Pancreas (tissue), 10 donors: ENCODE measurements at regions not wholly inside any gene's neighbourhood (a gene's known extent, or its start where the extent isn't known, plus 50 kb on each side); places are given as distances from the start of the nearest gene placed in this dataset.

Source experiments
- ATAC-seq, 4 donors: fragments of 200-7000 bp; cut with Tn5 transposase; one replicate each; pipeline versions ENCODE4 v1.8.0 to v1.9.1; 2020; ENCODE audit warnings: mild to moderate bottlenecking in 4 of 4, moderate library complexity in 4 of 4
- DNase-seq, 6 donors: peaks; one replicate each; pipeline ENCODE4 v3.0.0-alpha.2; 2020
- FAIRE-seq: peaks from 2 replicates; lab custom pipeline; 2012; peaks lifted over from hg19 to GRCh38; lab: Jason Lieb, UNC
- H3K27ac ChIP-seq, 4 donors: fragments of 200-600 bp; sonication (generic); 1 replicate in 3 of 4; 2 replicates in 1 of 4; pipeline versions ENCODE4 v1.5.0 to v1.8.0; 2020
- H3K27me3 ChIP-seq, 4 donors: fragments of 200-600 bp; one replicate each; pipeline ENCODE4 v1.8.0; 2021
- H3K36me3 ChIP-seq, 3 donors: fragments of 200-600 bp; sonication (generic) in 1 of 3; one replicate each; pipeline versions ENCODE4 v1.5.0 to v1.8.0; 2020 to 2021
- H3K4me1 ChIP-seq, 3 donors: fragments of 200-600 bp; one replicate each; pipeline ENCODE4 v1.8.0; 2021
- H3K4me3 ChIP-seq, 4 donors: fragments of 200-600 bp; sonication (generic) in 2 of 4; one replicate each; pipeline versions ENCODE4 v1.5.0 to v1.8.0; 2020 to 2021
- H3K9me3 ChIP-seq, 4 donors: fragments of 200-600 bp; one replicate each; pipeline ENCODE4 v1.8.0; 2021
- CTCF ChIP-seq, 4 donors: fragments of 200-600 bp; sonication (generic) in 3 of 4; IDR thresholded peaks; one replicate each; pipeline versions ENCODE4 v1.5.0 to v1.8.0; 2021; ENCODE audit warnings: antibody characterized with exemption in 4 of 4
- WGBS, 2 donors: extraction: QIAGEN DNeasy Blood & Tissue Kit; methylation state at CpG; one replicate each; pipeline ENCODE4 v1.1.7; 2013; 5-methylcytosine and 5-hydroxymethylcytosine counted together
- intact Hi-C, 3 donors: fragments of 100-400 bp; cut with DNase I; formaldehyde crosslinking; loops; one replicate each; pipeline versions ENCODE4 v1.11.1 to v1.14.2; 2022
- donor health status: healthy with polysubstance abuse.
- donor health status: DM: no; HTN: no; CAD: no; lungs with moderate emphysema.
- donor health status: DM: no; HTN: no; CAD: no.
- donor health status: control.
- donor health status: control.
- donor health status: Bipolar disorder and iron deficiency.
- donor health status: DM: yes; HTN: yes; CAD: no.
- donor health status: DM: no; HTN: no; CAD: no.
- donor health status: DM: no; HTN: no; CAD: no.
- donor health status: DM: yes; HTN: yes; CAD: no.

DNA sequence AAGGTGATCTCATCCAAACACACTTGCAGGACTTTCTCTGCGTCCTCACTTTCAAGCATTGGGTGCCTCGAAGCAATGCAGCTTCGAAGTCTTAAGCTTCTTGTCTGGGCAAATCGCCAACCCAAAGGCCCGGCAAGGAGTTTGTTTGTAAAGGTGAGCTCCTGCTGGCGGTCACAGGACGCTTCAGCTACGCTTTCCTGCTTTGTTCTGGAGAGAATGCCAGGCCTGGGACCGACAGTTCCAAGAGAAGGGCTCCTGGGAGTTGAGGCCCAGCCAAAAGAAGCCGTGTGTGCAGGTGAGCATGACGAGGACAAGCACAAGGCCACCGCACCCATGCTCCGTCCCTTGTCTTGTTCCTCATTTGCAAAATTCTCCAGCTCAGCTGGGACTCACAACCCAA lies 106.6 kb upstream of the DOCK1 start:
- H3K4me1 ChIP-seq, result no peaks in the 10 kb centered on the region
- H3K27me3 ChIP-seq, result no peaks in the 10 kb centered on the region
- H3K4me3 ChIP-seq, result no peak overlapping the region
- H3K9me3 ChIP-seq, result no peaks in the 10 kb centered on the region
- FAIRE-seq (no peak), DNase-seq (no peak), ATAC-seq (no peak)
- 59 to 64% methylated on average over 13 of the region's 13 CpGs for WGBS, 2 donors
- no peak for TF ChIP-seq CTCF (IDR thresholded peaks at IDR 0.05)
- no peaks in the 10 kb centered on the region for H3K36me3 ChIP-seq
- intact Hi-C loops, result no loop called here
- H3K27ac ChIP-seq, result no peak overlapping the region

DNA sequence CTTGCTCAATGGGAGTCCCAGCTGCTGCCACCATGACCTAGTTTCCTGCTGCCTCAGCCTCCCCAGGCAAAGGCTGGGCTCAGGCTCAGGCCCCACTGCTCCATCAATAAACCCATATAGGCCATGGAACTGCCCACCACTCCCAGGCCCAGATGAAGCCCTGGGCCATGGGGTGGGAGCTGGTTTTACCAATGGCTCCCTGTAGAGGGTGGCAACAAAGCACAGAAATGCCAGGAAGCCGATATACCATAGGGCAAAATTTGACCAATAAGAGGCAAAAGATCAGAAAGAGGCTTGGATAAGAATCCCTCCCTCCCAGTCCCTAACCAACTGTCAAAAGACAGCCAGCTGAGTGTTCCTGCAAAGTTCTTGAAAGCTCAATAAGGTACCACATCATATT lies 101.8 kb upstream of the DOCK1 start:
- Histone ChIP-seq H3K9me3 (no peaks in the 10 kb centered on the region), H3K4me3 (no peak overlapping the region), H3K27me3 (no peaks in the 10 kb centered on the region), H3K27ac (no peak overlapping the region), H3K4me1 (no peaks in the 10 kb centered on the region), H3K36me3 (no peaks in the 10 kb centered on the region)
- ATAC-seq, result peak in 1 of 4 donors; percentile 58
- intact Hi-C loops, result no loop called here
- no peak for FAIRE-seq
- 88 to 100% methylated on average over 1 of the region's 1 CpG for WGBS, 2 donors
- no peak for DNase-seq
- no peak for TF ChIP-seq CTCF (IDR thresholded peaks at IDR 0.05)

DNA sequence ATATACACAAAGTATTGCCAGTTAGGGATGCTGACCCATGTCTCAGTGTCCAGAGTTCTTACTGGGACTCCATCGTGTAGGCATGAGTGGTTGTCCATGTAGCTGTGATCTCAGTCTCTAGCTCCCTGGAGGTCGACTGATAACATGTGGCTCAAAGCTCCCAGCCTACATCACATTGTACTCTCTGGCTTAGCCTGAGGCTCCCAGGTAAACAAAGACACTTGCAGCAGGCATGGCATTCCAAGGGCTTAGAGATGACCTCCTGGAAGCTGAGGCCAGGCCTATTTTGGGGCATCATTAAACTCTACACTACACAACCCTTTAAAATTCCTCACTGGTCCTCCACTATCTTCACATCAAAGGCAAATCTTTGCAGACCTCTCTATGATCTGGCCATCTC lies 100.8 kb upstream of the DOCK1 start:
- no peaks in the 10 kb centered on the region for H3K36me3 ChIP-seq
- no peak overlapping the region for H3K4me3 ChIP-seq
- no peak for DNase-seq
- TF ChIP-seq CTCF (IDR thresholded peaks at IDR 0.05), result no peak
- intact Hi-C loops, result no loop called here
- no peaks in the 10 kb centered on the region for H3K27me3 ChIP-seq
- no peaks in the 10 kb centered on the region for H3K4me1 ChIP-seq
- no peak for FAIRE-seq
- no peaks in the 10 kb centered on the region for H3K9me3 ChIP-seq
- no peak for ATAC-seq
- WGBS, 2 donors, result 60 to 81% methylated on average over 2 of the region's 2 CpGs
- no peak overlapping the region for H3K27ac ChIP-seq

DNA sequence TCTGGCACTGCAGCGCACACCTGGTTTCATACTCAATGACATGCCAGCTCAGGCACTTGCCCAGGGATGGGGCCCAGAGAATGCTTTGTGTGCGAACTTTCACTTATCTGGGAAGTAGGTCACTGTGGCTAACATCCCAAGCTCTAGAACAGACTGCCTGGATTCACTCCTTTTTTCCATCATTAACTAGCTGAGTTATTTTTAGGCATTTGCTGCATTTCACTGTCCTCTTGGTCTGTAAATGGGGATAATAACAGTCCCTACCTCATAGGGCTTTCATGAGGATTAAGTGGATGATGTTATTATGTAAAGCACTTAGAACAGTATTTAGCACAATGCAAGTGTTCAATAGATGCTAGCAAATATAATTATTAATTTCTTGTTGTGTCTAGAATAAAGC lies 98.7 kb upstream of the DOCK1 start:
- WGBS, 2 donors, result 91 to 95% methylated on average over 2 of the region's 2 CpGs
- no peak overlapping the region for H3K27ac ChIP-seq
- intact Hi-C loops, result no loop called here
- H3K4me1 ChIP-seq, result no peaks in the 10 kb centered on the region
- no peaks in the 10 kb centered on the region for H3K27me3 ChIP-seq
- no peak for TF ChIP-seq CTCF (IDR thresholded peaks at IDR 0.05)
- no peaks in the 10 kb centered on the region for H3K9me3 ChIP-seq
- FAIRE-seq (no peak), DNase-seq (no peak), ATAC-seq (no peak)
- H3K4me3 ChIP-seq, result no peak overlapping the region
- H3K36me3 ChIP-seq, result no peaks in the 10 kb centered on the region

DNA sequence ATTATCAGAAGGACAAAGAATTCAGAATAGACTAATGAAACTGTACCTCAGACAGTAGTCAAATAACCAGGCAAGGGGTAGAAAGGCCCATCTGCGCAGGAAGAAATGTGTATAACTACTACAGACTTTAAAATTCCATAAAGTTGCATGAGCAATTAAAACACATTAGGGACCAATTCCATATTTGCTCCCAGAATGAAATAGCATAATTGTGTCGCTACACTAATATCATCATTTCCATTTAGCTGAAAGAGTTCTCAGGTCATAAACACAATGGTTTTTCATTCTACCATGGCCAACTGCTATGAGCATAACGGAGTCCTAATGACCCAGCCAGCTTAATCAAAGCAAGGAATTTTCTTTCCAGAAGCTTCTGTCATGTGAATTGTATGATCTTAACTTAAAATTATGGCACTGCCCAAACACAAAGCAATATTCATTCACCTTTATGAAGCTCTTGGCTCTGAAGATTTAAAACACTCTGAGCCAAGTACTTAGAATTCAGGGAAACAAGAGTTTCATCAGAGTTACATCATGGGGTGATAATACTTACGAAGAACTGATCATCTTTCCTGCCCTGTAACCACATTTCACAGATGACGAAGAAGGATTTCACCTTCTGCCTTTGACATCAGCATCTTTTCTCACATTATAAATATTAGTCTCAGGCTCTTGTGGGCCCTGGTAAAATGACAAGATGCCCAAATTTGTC lies 98.1 kb upstream of the DOCK1 start:
- no peaks in the 10 kb centered on the region for H3K9me3 ChIP-seq
- no peaks in the 10 kb centered on the region for H3K27me3 ChIP-seq
- no peak for DNase-seq
- ATAC-seq, result no peak
- intact Hi-C loops, result no loop called here
- no peaks in the 10 kb centered on the region for H3K36me3 ChIP-seq
- no peaks in the 10 kb centered on the region for H3K4me1 ChIP-seq
- H3K4me3 ChIP-seq, result no peak overlapping the region
- no peak overlapping the region for H3K27ac ChIP-seq
- TF ChIP-seq CTCF (IDR thresholded peaks at IDR 0.05), result no peak
- no peak for FAIRE-seq
- 74 to 81% methylated on average over 5 of the region's 5 CpGs for WGBS, 2 donors
